ENCODE measurements at regions not wholly inside any gene's neighbourhood (a gene's known extent, or its start where the extent isn't known, plus 50 kb on each side); places are given as distances from the start of the nearest gene placed in this dataset.

DNA sequence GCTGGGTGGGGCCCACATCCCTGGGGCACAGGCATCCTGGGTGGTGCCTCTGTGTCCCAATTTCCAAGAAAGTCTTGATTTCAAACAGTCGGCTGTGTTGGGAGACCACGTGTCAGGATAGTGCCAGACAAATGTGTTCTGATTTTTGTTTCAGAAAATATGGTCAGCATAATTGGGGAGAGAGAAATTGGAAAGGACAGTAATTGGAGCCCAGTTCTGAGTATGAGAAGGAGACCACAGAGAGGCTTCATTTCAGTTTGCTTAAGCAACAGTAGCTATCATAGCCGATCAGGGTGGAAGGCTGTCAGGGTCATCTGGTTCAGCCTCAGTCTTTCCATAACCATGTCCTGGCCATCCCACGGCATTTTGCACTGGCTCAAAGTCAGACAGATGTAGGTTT is 220.7 kb downstream of the CDC5L start:
- Histone ChIP-seq H2AK5ac (ENCODE audit: insufficient read length, low read length) (no peak overlapping the region), H3K27ac (ENCODE audit: insufficient read length, low read depth, low read length) (no peak overlapping the region), H2BK15ac (ENCODE audit: low read depth, low read length) (no peak overlapping the region), H4K20me1 (ENCODE audit: control insufficient read depth, insufficient read depth, insufficient read length) (no peaks in the 10 kb centered on the region), H4K8ac (replicated peaks; ENCODE audit: insufficient read length, low read depth, low read length) (no peak overlapping the region), H3K27me3 (ENCODE audit: insufficient read depth, low read length) (no peaks in the 10 kb centered on the region), H3K4ac (ENCODE audit: low read depth, low read length) (no peak overlapping the region), H2AFZ (ENCODE audit: low read length) (no peak overlapping the region), H3K9me3 (ENCODE audit: control insufficient read depth, low read depth, low read length) (no peaks in the 10 kb centered on the region), H2BK5ac (ENCODE audit: insufficient read length, low read length) (no peak overlapping the region), H3K79me1 (ENCODE audit: insufficient read depth, low read depth, low read length, poor library complexity, severe bottlenecking) (no peaks in the 10 kb centered on the region), H3K18ac (ENCODE audit: insufficient read length, low read depth, low read length) (no peak overlapping the region), H2BK20ac (ENCODE audit: low read depth, low read length, poor library complexity, severe bottlenecking) (no peak overlapping the region), H2BK12ac (ENCODE audit: insufficient read length, low read depth, low read length) (no peak overlapping the region), H3K23ac (ENCODE audit: insufficient read length, low read depth, low read length) (no peak overlapping the region), H2BK120ac (ENCODE audit: low read depth, low read length, poor library complexity, severe bottlenecking) (no peak overlapping the region), H3K9ac (ENCODE audit: extremely low read depth, insufficient read length, low read length) (no peak overlapping the region), H3K14ac (ENCODE audit: insufficient read depth, low read length) (no peak overlapping the region), H3K79me2 (ENCODE audit: insufficient read depth, low read length) (no peaks in the 10 kb centered on the region), H3K56ac (ENCODE audit: insufficient read length, low read depth, low read length) (no peak overlapping the region), H3K23me2 (ENCODE audit: insufficient read length, low read depth, low read length, poor library complexity, severe bottlenecking) (no peaks in the 10 kb centered on the region), H3K4me1 (ENCODE audit: insufficient read depth, low read length) (no peaks in the 10 kb centered on the region), H3K4me2 (ENCODE audit: insufficient read depth, insufficient read length, low read length) (no peak overlapping the region), H4K5ac (ENCODE audit: insufficient read length, low read depth, low read length) (no peak overlapping the region), H4K91ac (ENCODE audit: insufficient read length, low read depth, low read length) (no peak overlapping the region), H3T11ph (ENCODE audit: low read length) (no peak overlapping the region)
- TF ChIP-seq, protein P1, sequence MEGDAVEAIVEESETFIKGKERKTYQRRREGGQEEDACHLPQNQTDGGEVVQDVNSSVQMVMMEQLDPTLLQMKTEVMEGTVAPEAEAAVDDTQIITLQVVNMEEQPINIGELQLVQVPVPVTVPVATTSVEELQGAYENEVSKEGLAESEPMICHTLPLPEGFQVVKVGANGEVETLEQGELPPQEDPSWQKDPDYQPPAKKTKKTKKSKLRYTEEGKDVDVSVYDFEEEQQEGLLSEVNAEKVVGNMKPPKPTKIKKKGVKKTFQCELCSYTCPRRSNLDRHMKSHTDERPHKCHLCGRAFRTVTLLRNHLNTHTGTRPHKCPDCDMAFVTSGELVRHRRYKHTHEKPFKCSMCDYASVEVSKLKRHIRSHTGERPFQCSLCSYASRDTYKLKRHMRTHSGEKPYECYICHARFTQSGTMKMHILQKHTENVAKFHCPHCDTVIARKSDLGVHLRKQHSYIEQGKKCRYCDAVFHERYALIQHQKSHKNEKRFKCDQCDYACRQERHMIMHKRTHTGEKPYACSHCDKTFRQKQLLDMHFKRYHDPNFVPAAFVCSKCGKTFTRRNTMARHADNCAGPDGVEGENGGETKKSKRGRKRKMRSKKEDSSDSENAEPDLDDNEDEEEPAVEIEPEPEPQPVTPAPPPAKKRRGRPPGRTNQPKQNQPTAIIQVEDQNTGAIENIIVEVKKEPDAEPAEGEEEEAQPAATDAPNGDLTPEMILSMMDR (conservative IDR thresholded peaks at IDR 0.05): no peak
- no peaks in the 10 kb centered on the region for H3K9me3 Mint-ChIP-seq
- no peaks in the 10 kb centered on the region for H3K36me3 Mint-ChIP-seq (ENCODE audit: insufficient read depth in 1 of 3, low read depth in 3 of 3)
- no peak overlapping the region for H3K4me3 Mint-ChIP-seq
- no CpG with 5 or more reads among the region's 4 CpGs for WGBS (ENCODE audit: extremely low coverage, insufficient read length, low lambda C conversion rate)
- no peak for DNase-seq
- no peaks in the 10 kb centered on the region for H3K27me3 Mint-ChIP-seq (ENCODE audit: low read depth)
- H3K4me1 Mint-ChIP-seq: peaks cover 3 to 7% of the 10 kb centered on the region in 2 experiments
- no peak overlapping the region for H3K27ac Mint-ChIP-seq

All from H9 (cell line).